ENCODE measurements at regions not wholly inside any gene's neighbourhood (a gene's known extent, or its start where the extent isn't known, plus 50 kb on each side); places are given as distances from the start of the nearest gene placed in this dataset.

DNA sequence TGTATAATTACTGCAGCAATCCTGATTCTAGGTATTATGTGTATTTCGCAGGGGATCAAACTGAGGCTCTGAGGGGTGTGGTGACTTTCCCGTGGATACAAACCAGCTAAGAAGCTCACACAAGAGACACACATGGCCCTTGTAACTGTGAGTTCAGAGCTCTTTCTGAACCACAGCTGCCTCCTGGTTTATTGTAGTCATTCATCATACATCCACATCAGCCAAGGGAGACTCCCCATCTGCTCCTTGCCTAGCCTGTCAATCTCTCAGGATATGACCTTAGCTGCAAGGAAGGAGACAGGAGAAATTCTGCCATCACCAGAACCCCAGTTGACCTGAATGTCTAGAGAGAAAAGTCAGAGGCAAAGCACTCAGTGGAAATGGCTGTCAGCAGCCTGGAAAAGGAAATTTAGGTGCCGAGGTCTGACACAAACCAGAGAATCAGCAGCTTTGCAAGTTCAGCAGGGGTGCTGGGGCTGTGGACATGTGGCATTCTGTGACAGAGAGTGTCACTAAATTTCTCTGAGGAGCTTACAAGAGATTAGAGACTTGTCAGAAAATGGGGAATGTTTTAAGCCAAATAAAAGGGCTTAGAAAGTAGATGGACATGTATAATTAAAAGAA lies 209.5 kb downstream of the AASDHPPT start:
- no peak for TF ChIP-seq ZFP3 (tag by site-specific recombination; IDR thresholded peaks at IDR 0.05; ENCODE audit: low read depth)
- TF ChIP-seq ZNF394 (tag by site-specific recombination; IDR thresholded peaks at IDR 0.05; ENCODE audit: borderline replicate concordance) = no peak
- no peak for TF ChIP-seq PRDM1 (tag by site-specific recombination; IDR thresholded peaks at IDR 0.05)
- TF ChIP-seq, protein P1, sequence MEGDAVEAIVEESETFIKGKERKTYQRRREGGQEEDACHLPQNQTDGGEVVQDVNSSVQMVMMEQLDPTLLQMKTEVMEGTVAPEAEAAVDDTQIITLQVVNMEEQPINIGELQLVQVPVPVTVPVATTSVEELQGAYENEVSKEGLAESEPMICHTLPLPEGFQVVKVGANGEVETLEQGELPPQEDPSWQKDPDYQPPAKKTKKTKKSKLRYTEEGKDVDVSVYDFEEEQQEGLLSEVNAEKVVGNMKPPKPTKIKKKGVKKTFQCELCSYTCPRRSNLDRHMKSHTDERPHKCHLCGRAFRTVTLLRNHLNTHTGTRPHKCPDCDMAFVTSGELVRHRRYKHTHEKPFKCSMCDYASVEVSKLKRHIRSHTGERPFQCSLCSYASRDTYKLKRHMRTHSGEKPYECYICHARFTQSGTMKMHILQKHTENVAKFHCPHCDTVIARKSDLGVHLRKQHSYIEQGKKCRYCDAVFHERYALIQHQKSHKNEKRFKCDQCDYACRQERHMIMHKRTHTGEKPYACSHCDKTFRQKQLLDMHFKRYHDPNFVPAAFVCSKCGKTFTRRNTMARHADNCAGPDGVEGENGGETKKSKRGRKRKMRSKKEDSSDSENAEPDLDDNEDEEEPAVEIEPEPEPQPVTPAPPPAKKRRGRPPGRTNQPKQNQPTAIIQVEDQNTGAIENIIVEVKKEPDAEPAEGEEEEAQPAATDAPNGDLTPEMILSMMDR (tag by site-specific recombination; IDR thresholded peaks at IDR 0.05) = no peak
- TF ChIP-seq, protein P2, sequence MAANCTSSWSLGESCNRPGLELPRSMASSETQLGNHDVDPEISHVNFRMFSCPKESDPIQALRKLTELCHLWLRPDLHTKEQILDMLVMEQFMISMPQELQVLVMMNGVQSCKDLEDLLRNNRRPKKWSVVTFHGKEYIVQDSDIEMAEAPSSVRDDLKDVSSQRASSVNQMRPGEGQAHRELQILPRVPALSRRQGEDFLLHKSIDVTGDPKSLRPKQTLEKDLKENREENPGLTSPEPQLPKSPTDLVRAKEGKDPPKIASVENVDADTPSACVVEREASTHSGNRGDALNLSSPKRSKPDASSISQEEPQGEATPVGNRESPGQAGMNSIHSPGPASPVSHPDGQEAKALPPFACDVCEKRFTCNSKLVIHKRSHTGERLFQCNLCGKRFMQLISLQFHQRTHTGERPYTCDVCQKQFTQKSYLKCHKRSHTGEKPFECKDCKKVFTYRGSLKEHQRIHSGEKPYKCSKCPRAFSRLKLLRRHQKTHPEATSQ (tag by site-specific recombination; IDR thresholded peaks at IDR 0.05) = no peak
- TF ChIP-seq ZNF274 (IDR thresholded peaks at IDR 0.05; ENCODE audit: low read length) = no peak
- TF ChIP-seq ZNF274 (tag by site-specific recombination; IDR thresholded peaks at IDR 0.05; ENCODE audit: borderline replicate concordance) = no peak
- TF ChIP-seq ZBTB20 (tag by site-specific recombination; IDR thresholded peaks at IDR 0.05) = no peak
- TF ChIP-seq REPIN1 (tag by site-specific recombination; IDR thresholded peaks at IDR 0.05; ENCODE audit: low read depth) = no peak
- TF ChIP-seq ZNF221 (tag by site-specific recombination; IDR thresholded peaks at IDR 0.05; ENCODE audit: borderline replicate concordance) = no peak

All from HEK293 (cell line).